DOHH2 (cell line): ENCODE measurements at regions not wholly inside any gene's neighbourhood (a gene's known extent, or its start where the extent isn't known, plus 50 kb on each side); places are given as distances from the start of the nearest gene placed in this dataset.

Experiments used
- EZH2phosphoT487 ChIP-seq: fragments of 200-600 bp; sonication (generic); IDR thresholded peaks from 2 replicates; pipeline ENCODE4 v1.6.1; 2017; ENCODE audit warnings: borderline replicate concordance, mild to moderate bottlenecking, antibody characterized with exemption, low read length, moderate library complexity, mixed read lengths
- TF ChIP-seq, protein P1 (sequence below): fragments of 200-600 bp; sonication (generic); IDR thresholded peaks from one replicate; pipeline ENCODE4 v1.5.1; 2014; ENCODE audit warnings: antibody characterized with exemption, mild to moderate bottlenecking, low read depth, low read length; ENCODE audit not compliant: poor library complexity, severe bottlenecking

DNA sequence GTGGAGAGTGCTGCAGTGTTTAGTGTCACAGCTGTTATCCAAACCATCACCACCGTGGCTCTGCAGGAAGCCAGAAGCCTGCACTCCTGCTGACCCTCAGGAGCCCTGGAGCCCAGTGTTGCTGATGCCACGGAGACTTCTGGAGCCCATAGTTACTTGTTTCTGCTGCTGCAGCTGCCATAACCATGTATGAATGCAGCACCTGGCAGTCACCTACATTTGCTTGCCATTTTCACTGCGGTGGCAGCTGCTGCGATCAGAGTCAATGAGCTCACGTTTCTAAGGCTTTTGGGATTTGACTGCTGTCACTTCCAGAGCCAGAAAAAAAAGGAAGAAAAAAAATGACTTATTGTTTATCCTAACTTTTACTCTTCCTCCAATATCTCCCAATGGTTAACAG lies 299.2 kb upstream of the THRB start:
- TF ChIP-seq, protein P1, sequence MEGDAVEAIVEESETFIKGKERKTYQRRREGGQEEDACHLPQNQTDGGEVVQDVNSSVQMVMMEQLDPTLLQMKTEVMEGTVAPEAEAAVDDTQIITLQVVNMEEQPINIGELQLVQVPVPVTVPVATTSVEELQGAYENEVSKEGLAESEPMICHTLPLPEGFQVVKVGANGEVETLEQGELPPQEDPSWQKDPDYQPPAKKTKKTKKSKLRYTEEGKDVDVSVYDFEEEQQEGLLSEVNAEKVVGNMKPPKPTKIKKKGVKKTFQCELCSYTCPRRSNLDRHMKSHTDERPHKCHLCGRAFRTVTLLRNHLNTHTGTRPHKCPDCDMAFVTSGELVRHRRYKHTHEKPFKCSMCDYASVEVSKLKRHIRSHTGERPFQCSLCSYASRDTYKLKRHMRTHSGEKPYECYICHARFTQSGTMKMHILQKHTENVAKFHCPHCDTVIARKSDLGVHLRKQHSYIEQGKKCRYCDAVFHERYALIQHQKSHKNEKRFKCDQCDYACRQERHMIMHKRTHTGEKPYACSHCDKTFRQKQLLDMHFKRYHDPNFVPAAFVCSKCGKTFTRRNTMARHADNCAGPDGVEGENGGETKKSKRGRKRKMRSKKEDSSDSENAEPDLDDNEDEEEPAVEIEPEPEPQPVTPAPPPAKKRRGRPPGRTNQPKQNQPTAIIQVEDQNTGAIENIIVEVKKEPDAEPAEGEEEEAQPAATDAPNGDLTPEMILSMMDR: no peak
- no peak for TF ChIP-seq EZH2phosphoT487
